ENCODE measurements at regions not wholly inside any gene's neighbourhood (a gene's known extent, or its start where the extent isn't known, plus 50 kb on each side); places are given as distances from the start of the nearest gene placed in this dataset.

DNA sequence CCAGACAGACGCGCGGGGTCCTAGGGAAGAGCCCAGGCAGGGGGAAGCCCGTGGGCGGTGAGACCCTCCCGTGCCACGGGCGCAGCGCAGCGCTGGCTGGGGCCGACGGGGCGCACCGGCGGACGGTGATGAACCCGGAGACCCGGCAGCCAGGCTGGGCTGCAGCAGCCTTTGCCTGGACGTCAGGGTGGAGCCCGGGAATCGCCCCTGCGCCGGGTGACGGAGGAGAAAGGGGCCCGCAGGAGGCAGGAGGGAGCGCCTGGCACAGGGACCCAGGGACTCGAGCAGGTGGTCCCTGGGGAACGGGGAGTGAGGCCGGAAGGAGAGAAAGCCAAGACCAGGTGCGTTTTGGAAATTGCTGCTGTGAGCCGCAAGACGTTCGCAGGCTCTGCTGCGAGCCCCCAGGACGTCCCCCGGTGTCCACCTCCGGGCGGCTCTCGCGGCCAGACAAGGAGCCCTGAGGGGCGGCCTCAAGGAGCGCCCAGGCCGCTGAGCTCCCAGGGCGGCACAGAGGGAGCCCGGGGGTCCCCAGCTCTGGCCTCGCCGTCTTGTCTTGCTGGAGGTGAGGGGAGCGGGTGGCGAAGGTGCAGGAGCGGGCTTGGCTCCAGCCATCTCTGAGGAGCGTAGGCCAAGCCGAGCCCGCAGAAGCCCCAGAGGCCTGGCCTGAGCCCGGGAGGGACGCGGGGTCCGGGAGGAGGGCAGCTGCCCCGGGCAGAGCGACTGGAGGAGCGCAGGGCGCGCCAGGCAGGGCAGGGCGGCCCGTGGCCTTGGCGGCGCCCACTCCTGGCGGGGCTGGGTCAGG lies 191.2 kb upstream of the PDE10A start:
- TF ChIP-seq, protein P1, sequence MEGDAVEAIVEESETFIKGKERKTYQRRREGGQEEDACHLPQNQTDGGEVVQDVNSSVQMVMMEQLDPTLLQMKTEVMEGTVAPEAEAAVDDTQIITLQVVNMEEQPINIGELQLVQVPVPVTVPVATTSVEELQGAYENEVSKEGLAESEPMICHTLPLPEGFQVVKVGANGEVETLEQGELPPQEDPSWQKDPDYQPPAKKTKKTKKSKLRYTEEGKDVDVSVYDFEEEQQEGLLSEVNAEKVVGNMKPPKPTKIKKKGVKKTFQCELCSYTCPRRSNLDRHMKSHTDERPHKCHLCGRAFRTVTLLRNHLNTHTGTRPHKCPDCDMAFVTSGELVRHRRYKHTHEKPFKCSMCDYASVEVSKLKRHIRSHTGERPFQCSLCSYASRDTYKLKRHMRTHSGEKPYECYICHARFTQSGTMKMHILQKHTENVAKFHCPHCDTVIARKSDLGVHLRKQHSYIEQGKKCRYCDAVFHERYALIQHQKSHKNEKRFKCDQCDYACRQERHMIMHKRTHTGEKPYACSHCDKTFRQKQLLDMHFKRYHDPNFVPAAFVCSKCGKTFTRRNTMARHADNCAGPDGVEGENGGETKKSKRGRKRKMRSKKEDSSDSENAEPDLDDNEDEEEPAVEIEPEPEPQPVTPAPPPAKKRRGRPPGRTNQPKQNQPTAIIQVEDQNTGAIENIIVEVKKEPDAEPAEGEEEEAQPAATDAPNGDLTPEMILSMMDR (IDR thresholded peaks at IDR 0.05): no peak
- TF ChIP-seq POLR2A (IDR thresholded peaks at IDR 0.05): no peak
